CD8-positive, alpha-beta memory T cell (primary cell): ENCODE measurements at regions not wholly inside any gene's neighbourhood (a gene's known extent, or its start where the extent isn't known, plus 50 kb on each side); places are given as distances from the start of the nearest gene placed in this dataset.

Source experiments
- CTCF ChIA-PET: fragments of 350-600 bp; sonication (Branson Sonifier 250); formaldehyde crosslinking; loops from one replicate; lab custom pipeline; 2021; ENCODE audit warnings: antibody characterized with exemption; lab: Charles Lee
- POLR2A ChIA-PET: fragments of 350-600 bp; sonication (Branson Sonifier 250); formaldehyde crosslinking; loops from one replicate; lab custom pipeline; 2021; ENCODE audit warnings: antibody characterized with exemption; lab: Charles Lee
- DNase-seq, 5 donors: peaks; one replicate each; pipeline versions ENCODE4 v3.0.0 to v3.0.0-alpha.2; 2020 to 2022; ENCODE audit warnings: mixed read lengths in 1 of 5
- H3K27ac ChIP-seq: one replicate; pipeline ENCODE4 v1.7.0; 2013; ENCODE audit warnings: low read depth, mild to moderate bottlenecking, low read length, moderate library complexity
- H3K27me3 ChIP-seq: 2 replicates; pipeline ENCODE4 v1.7.0; 2013; ENCODE audit warnings: low read length, mild to moderate bottlenecking; ENCODE audit not compliant: insufficient read depth, poor library complexity, severe bottlenecking
- H3K36me3 ChIP-seq: 2 replicates; pipeline ENCODE4 v1.7.0; 2013; ENCODE audit warnings: mild to moderate bottlenecking, low read length, moderate library complexity; ENCODE audit not compliant: insufficient read depth
- H3K4me1 ChIP-seq: 2 replicates; pipeline ENCODE4 v1.7.0; 2013; ENCODE audit warnings: mild to moderate bottlenecking, low read length, moderate library complexity; ENCODE audit not compliant: insufficient read depth
- H3K4me3 ChIP-seq: 2 replicates; pipeline ENCODE4 v1.7.0; 2013; ENCODE audit warnings: mild to moderate bottlenecking, low read length
- H3K9me3 ChIP-seq: 2 replicates; pipeline ENCODE4 v1.7.0; 2013; ENCODE audit warnings: mild to moderate bottlenecking, low read length
- H3K27ac Mint-ChIP-seq, 8 donors: one replicate each; pipeline ENCODE4 v1.8.0; 2020 to 2021; ENCODE audit warnings: mixed read lengths in 8 of 8, mild to moderate bottlenecking in 6 of 8, inconsistent platforms in 3 of 8, moderate library complexity in 3 of 8
- H3K27me3 Mint-ChIP-seq, 2 donors: one replicate each; pipeline ENCODE4 v1.8.0; 2020 to 2021; ENCODE audit warnings: mixed read lengths in 2 of 2, mild to moderate bottlenecking in 1 of 2, moderate library complexity in 1 of 2
- H3K36me3 Mint-ChIP-seq, 3 donors: one replicate each; pipeline ENCODE4 v1.8.0; 2020 to 2021; ENCODE audit warnings: mixed read lengths in 3 of 3, inconsistent platforms in 1 of 3, mild to moderate bottlenecking in 1 of 3
- H3K4me1 Mint-ChIP-seq, 3 donors: one replicate each; pipeline ENCODE4 v1.8.0; 2020 to 2021; ENCODE audit warnings: mixed read lengths in 3 of 3, inconsistent platforms in 1 of 3, mild to moderate bottlenecking in 1 of 3
- H3K4me3 Mint-ChIP-seq, 7 donors: one replicate each; pipeline ENCODE4 v1.8.0; 2020 to 2021; ENCODE audit warnings: mixed read lengths in 7 of 7, mild to moderate bottlenecking in 6 of 7, moderate library complexity in 4 of 7, inconsistent platforms in 2 of 7
- H3K9me3 Mint-ChIP-seq, 5 donors: one replicate each; pipeline ENCODE4 v1.8.0; 2020 to 2022; ENCODE audit warnings: mixed read lengths in 5 of 5, mild to moderate bottlenecking in 3 of 5, moderate library complexity in 2 of 5, inconsistent platforms in 1 of 5

GRCh38 chr19:5264453-5264852, 76.2 kb downstream of the PTPRS start:
- H3K36me3 Mint-ChIP-seq, result no peaks in the 10 kb centered on the region
- CTCF ChIA-PET, result no interaction called here
- Histone ChIP-seq H3K4me1 (no peaks in the 10 kb centered on the region), H3K27me3 (no peaks in the 10 kb centered on the region), H3K36me3 (no peaks in the 10 kb centered on the region), H3K9me3 (no peaks in the 10 kb centered on the region), H3K4me3 (no peak overlapping the region), H3K27ac (no peak overlapping the region)
- no peak for DNase-seq
- H3K27me3 Mint-ChIP-seq, result peaks cover 4 to 5% of the 10 kb centered on the region in 2 donors
- H3K4me1 Mint-ChIP-seq, result no peaks in the 10 kb centered on the region
- peak overlapping the region in 1 of 8 donors; percentile 27 for H3K27ac Mint-ChIP-seq
- H3K9me3 Mint-ChIP-seq, result no peaks in the 10 kb centered on the region
- POLR2A ChIA-PET, result no interaction called here
- H3K4me3 Mint-ChIP-seq, result no peak overlapping the region

DNA sequence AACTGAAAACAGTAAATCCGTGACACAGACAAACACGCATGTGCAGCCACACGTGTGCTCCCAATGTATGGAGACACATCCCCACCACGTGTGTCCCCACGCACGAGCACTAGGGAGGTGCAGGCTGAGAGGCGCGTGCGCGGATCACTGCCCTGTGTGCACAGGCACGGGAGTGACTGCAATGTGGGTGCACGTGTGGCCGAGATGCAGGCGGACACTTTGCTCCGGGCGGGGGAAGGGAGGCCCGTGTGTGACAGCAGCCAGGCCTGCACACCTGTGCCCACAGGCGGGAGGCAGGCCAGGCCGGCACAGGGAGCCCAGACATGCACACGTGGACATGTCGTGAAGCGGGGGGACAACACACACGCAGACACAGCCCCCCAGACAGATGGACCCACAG, 77.0 kb downstream of the PTPRS start:
- CTCF ChIA-PET, result no interaction called here
- Mint-ChIP-seq H3K36me3 (no peaks in the 10 kb centered on the region), H3K9me3 (no peaks in the 10 kb centered on the region)

GRCh38 chr19:5262721-5263120, 77.9 kb downstream of the PTPRS start:
- Mint-ChIP-seq H3K9me3 (no peaks in the 10 kb centered on the region), H3K4me3 (no peak overlapping the region), H3K27ac (no peak overlapping the region), H3K4me1 (no peaks in the 10 kb centered on the region), H3K36me3 (no peaks in the 10 kb centered on the region), H3K27me3 (peaks cover 4 to 5% of the 10 kb centered on the region in 2 donors)
- H3K4me3 ChIP-seq, result no peak overlapping the region
- no peaks in the 10 kb centered on the region for H3K27me3 ChIP-seq
- ChIA-PET POLR2A (no interaction called here), CTCF (no interaction called here)
- no peak overlapping the region for H3K27ac ChIP-seq
- no peaks in the 10 kb centered on the region for H3K4me1 ChIP-seq
- no peak for DNase-seq
- no peaks in the 10 kb centered on the region for H3K36me3 ChIP-seq
- H3K9me3 ChIP-seq, result no peaks in the 10 kb centered on the region

More for the DNA sequence above, 77.0 kb downstream of the PTPRS start:
- H3K9me3 ChIP-seq, result no peaks in the 10 kb centered on the region
- no peak overlapping the region for H3K27ac Mint-ChIP-seq
- POLR2A ChIA-PET, result no interaction called here
- H3K36me3 ChIP-seq, result no peaks in the 10 kb centered on the region
- H3K27me3 ChIP-seq, result no peaks in the 10 kb centered on the region
- no peaks in the 10 kb centered on the region for H3K4me1 Mint-ChIP-seq
- no peaks in the 10 kb centered on the region for H3K4me1 ChIP-seq
- no peak overlapping the region for H3K4me3 Mint-ChIP-seq
- H3K4me3 ChIP-seq, result no peak overlapping the region
- peaks cover 4 to 5% of the 10 kb centered on the region in 2 donors for H3K27me3 Mint-ChIP-seq
- no peak overlapping the region for H3K27ac ChIP-seq
- no peak for DNase-seq

- Mint-ChIP-seq H3K4me1 (no peaks in the 10 kb centered on the region), H3K4me3 (no peak overlapping the region), H3K27me3 (peaks cover 0 to 3% of the 10 kb centered on the region in 2 donors), H3K36me3 (no peaks in the 10 kb centered on the region), H3K9me3 (peaks cover 0 to 4% (median 0%) of the 10 kb centered on the region in 5 donors), H3K27ac (peak overlapping the region in 1 of 8 donors; percentile 81)
- H3K4me3 ChIP-seq, result no peak overlapping the region
- H3K36me3 ChIP-seq, result no peaks in the 10 kb centered on the region
- DNase-seq, result no peak
- H3K9me3 ChIP-seq, result no peaks in the 10 kb centered on the region
- H3K27ac ChIP-seq, result no peak overlapping the region
- POLR2A ChIA-PET, result no interaction called here
- CTCF ChIA-PET, result no interaction called here
- no peaks in the 10 kb centered on the region for H3K4me1 ChIP-seq
- H3K27me3 ChIP-seq, result no peaks in the 10 kb centered on the region
These were observed 79.3 kb downstream of the PTPRS start for GRCh38 chr19:5261156-5261890.

- H3K4me1 ChIP-seq, result no peaks in the 10 kb centered on the region
- DNase-seq, result no peak
These were observed 80.1 kb downstream of the PTPRS start for GRCh38 chr19:5260381-5260967.

GRCh38 chr19:5259750-5260149, 80.9 kb downstream of the PTPRS start:
- Histone ChIP-seq H3K27me3 (no peaks in the 10 kb centered on the region), H3K27ac (no peak overlapping the region), H3K36me3 (no peaks in the 10 kb centered on the region), H3K9me3 (peaks cover 6% of the 10 kb centered on the region), H3K4me3 (no peak overlapping the region), H3K4me1 (no peaks in the 10 kb centered on the region)
- no peak overlapping the region for H3K4me3 Mint-ChIP-seq
- peaks cover 0 to 3% of the 10 kb centered on the region in 2 donors for H3K27me3 Mint-ChIP-seq
- CTCF ChIA-PET, result no interaction called here
- peaks cover 0 to 5% (median 0%) of the 10 kb centered on the region in 3 donors for H3K36me3 Mint-ChIP-seq
- no peak for DNase-seq
- POLR2A ChIA-PET, result no interaction called here
- peaks cover 5 to 18% (median 15%) of the 10 kb centered on the region in 5 donors for H3K9me3 Mint-ChIP-seq
- no peaks in the 10 kb centered on the region for H3K4me1 Mint-ChIP-seq
- no peak overlapping the region for H3K27ac Mint-ChIP-seq

More at GRCh38 chr19:5260381-5260967, 80.1 kb downstream of the PTPRS start:
- Histone ChIP-seq H3K4me3 (no peak overlapping the region), H3K27ac (no peak overlapping the region), H3K27me3 (no peaks in the 10 kb centered on the region), H3K36me3 (no peaks in the 10 kb centered on the region), H3K9me3 (no peaks in the 10 kb centered on the region)
- ChIA-PET POLR2A (no interaction called here), CTCF (no interaction called here)
- Mint-ChIP-seq H3K4me1 (no peaks in the 10 kb centered on the region), H3K4me3 (no peak overlapping the region), H3K9me3 (peaks cover under 1 to 11% (median 8%) of the 10 kb centered on the region in 5 donors), H3K36me3 (peaks cover 0 to under 1% (median 0%) of the 10 kb centered on the region in 3 donors), H3K27me3 (peaks cover 0 to 3% of the 10 kb centered on the region in 2 donors), H3K27ac (no peak overlapping the region)

GRCh38 chr19:5257155-5258045, 83.2 kb downstream of the PTPRS start:
- Mint-ChIP-seq H3K4me3 (no peak overlapping the region), H3K27ac (no peak overlapping the region), H3K27me3 (no peaks in the 10 kb centered on the region), H3K4me1 (no peaks in the 10 kb centered on the region), H3K36me3 (peaks cover 0 to 5% (median 0%) of the 10 kb centered on the region in 3 donors), H3K9me3 (peaks cover 16 to 30% (median 26%) of the 10 kb centered on the region in 5 donors)
- H3K36me3 ChIP-seq, result no peaks in the 10 kb centered on the region
- H3K27me3 ChIP-seq, result no peaks in the 10 kb centered on the region
- CTCF ChIA-PET, result no interaction called here
- no peak overlapping the region for H3K4me3 ChIP-seq
- POLR2A ChIA-PET, result no interaction called here
- H3K27ac ChIP-seq, result no peak overlapping the region
- H3K4me1 ChIP-seq, result no peaks in the 10 kb centered on the region
- no peak for DNase-seq
- H3K9me3 ChIP-seq, result peaks cover 7% of the 10 kb centered on the region
